ENCODE measurements at regions not wholly inside any gene's neighbourhood (a gene's known extent, or its start where the extent isn't known, plus 50 kb on each side); places are given as distances from the start of the nearest gene placed in this dataset.
"Not testable (repeated sequence)": the region's sequence is repeated elsewhere in the genome, so short reads cannot be mapped to it uniquely, and the experiment has no call there.

GRCh38 chr2:77864426-77864825 is 342.2 kb upstream of the LRRTM4 start:
- Mint-ChIP-seq H3K36me3 (no peaks in the 10 kb centered on the region), H3K4me1 (no peaks in the 10 kb centered on the region), H3K4me3 (no peak overlapping the region), H3K27ac (no peak overlapping the region), H3K27me3 (no peaks in the 10 kb centered on the region), H3K9me3 (no peaks in the 10 kb centered on the region)

GRCh38 chr2:77866661-77867060 is 344.5 kb upstream of the LRRTM4 start:
- no peak overlapping the region for H3K27ac Mint-ChIP-seq
- no peaks in the 10 kb centered on the region for H3K4me1 Mint-ChIP-seq
- H3K4me3 Mint-ChIP-seq: no peak overlapping the region
- H3K9me3 Mint-ChIP-seq: no peaks in the 10 kb centered on the region
- H3K27me3 Mint-ChIP-seq: no peaks in the 10 kb centered on the region
- H3K36me3 Mint-ChIP-seq: no peaks in the 10 kb centered on the region

- H3K36me3 Mint-ChIP-seq: no peaks in the 10 kb centered on the region
- H3K4me3 Mint-ChIP-seq: no peak overlapping the region
- H3K27ac Mint-ChIP-seq: no peak overlapping the region
- H3K4me1 Mint-ChIP-seq: no peaks in the 10 kb centered on the region
- no peaks in the 10 kb centered on the region for H3K27me3 Mint-ChIP-seq
- H3K9me3 Mint-ChIP-seq: no peaks in the 10 kb centered on the region
These were observed 345.0 kb upstream of the LRRTM4 start for GRCh38 chr2:77867146-77867545.

GRCh38 chr2:77873506-77873905 is 351.3 kb upstream of the LRRTM4 start:
- no peaks in the 10 kb centered on the region for H3K4me1 Mint-ChIP-seq
- no peaks in the 10 kb centered on the region for H3K27me3 Mint-ChIP-seq
- no peak overlapping the region for H3K4me3 Mint-ChIP-seq
- H3K36me3 Mint-ChIP-seq: no peaks in the 10 kb centered on the region
- peaks cover 16% of the 10 kb centered on the region for H3K9me3 Mint-ChIP-seq
- no peak overlapping the region for H3K27ac Mint-ChIP-seq

- H3K4me1 Mint-ChIP-seq, H3K36me3 Mint-ChIP-seq, H3K4me3 Mint-ChIP-seq, H3K27me3 Mint-ChIP-seq, H3K27ac Mint-ChIP-seq: not testable (repeated sequence)
- H3K9me3 Mint-ChIP-seq: peaks cover 16% of the 10 kb centered on the region
These were observed 378.0 kb upstream of the LRRTM4 start for GRCh38 chr2:77900211-77900610.

GRCh38 chr2:77910136-77910535 is 388.0 kb upstream of the LRRTM4 start:
- Mint-ChIP-seq H3K36me3 (no peaks in the 10 kb centered on the region), H3K27ac (no peak overlapping the region), H3K27me3 (no peaks in the 10 kb centered on the region), H3K4me1 (no peaks in the 10 kb centered on the region), H3K9me3 (peaks cover 14% of the 10 kb centered on the region), H3K4me3 (no peak overlapping the region)

GRCh38 chr2:77920838-77921366 is 398.7 kb upstream of the LRRTM4 start:
- Mint-ChIP-seq H3K4me3 (no peak overlapping the region), H3K36me3 (no peaks in the 10 kb centered on the region), H3K9me3 (peaks cover 5% of the 10 kb centered on the region)

GRCh38 chr2:77922567-77922966 is 400.4 kb upstream of the LRRTM4 start:
- Mint-ChIP-seq H3K27me3 (no peaks in the 10 kb centered on the region), H3K4me3 (no peak overlapping the region), H3K36me3 (no peaks in the 10 kb centered on the region), H3K27ac (no peak overlapping the region), H3K9me3 (peaks cover 5% of the 10 kb centered on the region), H3K4me1 (no peaks in the 10 kb centered on the region)

More at GRCh38 chr2:77920838-77921366, 398.7 kb upstream of the LRRTM4 start:
- Mint-ChIP-seq H3K4me1 (no peaks in the 10 kb centered on the region), H3K27ac (no peak overlapping the region), H3K27me3 (no peaks in the 10 kb centered on the region)

GRCh38 chr2:77937366-77937765 is 415.2 kb upstream of the LRRTM4 start:
- no peak overlapping the region for H3K27ac Mint-ChIP-seq
- no peaks in the 10 kb centered on the region for H3K4me1 Mint-ChIP-seq
- H3K9me3 Mint-ChIP-seq: peaks cover 15% of the 10 kb centered on the region
- H3K36me3 Mint-ChIP-seq: no peaks in the 10 kb centered on the region
- H3K27me3 Mint-ChIP-seq: no peaks in the 10 kb centered on the region
- no peak overlapping the region for H3K4me3 Mint-ChIP-seq

- Mint-ChIP-seq H3K4me1 (no peaks in the 10 kb centered on the region), H3K9me3 (peaks cover 12% of the 10 kb centered on the region), H3K36me3 (no peaks in the 10 kb centered on the region), H3K27me3 (no peaks in the 10 kb centered on the region), H3K4me3 (no peak overlapping the region), H3K27ac (no peak overlapping the region)
These were observed 416.3 kb upstream of the LRRTM4 start for GRCh38 chr2:77938462-77938861.

GRCh38 chr2:77939370-77939769 is 417.2 kb upstream of the LRRTM4 start:
- H3K27me3 Mint-ChIP-seq: no peaks in the 10 kb centered on the region
- H3K4me1 Mint-ChIP-seq: no peaks in the 10 kb centered on the region
- H3K9me3 Mint-ChIP-seq: peaks cover 8% of the 10 kb centered on the region
- H3K27ac Mint-ChIP-seq: no peak overlapping the region
- H3K4me3 Mint-ChIP-seq: no peak overlapping the region
- H3K36me3 Mint-ChIP-seq: no peaks in the 10 kb centered on the region

- H3K36me3 Mint-ChIP-seq: no peaks in the 10 kb centered on the region
- H3K4me3 Mint-ChIP-seq: no peak overlapping the region
- H3K27me3 Mint-ChIP-seq: no peaks in the 10 kb centered on the region
- H3K9me3 Mint-ChIP-seq: peaks cover 8% of the 10 kb centered on the region
- no peak overlapping the region for H3K27ac Mint-ChIP-seq
- H3K4me1 Mint-ChIP-seq: no peaks in the 10 kb centered on the region
These were observed 417.6 kb upstream of the LRRTM4 start for GRCh38 chr2:77939801-77940200.

GRCh38 chr2:77954931-77955330 is 432.8 kb upstream of the LRRTM4 start:
- peaks cover 15% of the 10 kb centered on the region for H3K9me3 Mint-ChIP-seq

GRCh38 chr2:77962943-77963342 is 440.8 kb upstream of the LRRTM4 start:
- H3K9me3 Mint-ChIP-seq: peaks cover 5% of the 10 kb centered on the region
- H3K27me3 Mint-ChIP-seq: no peaks in the 10 kb centered on the region
- no peaks in the 10 kb centered on the region for H3K4me1 Mint-ChIP-seq
- no peaks in the 10 kb centered on the region for H3K36me3 Mint-ChIP-seq
- H3K27ac Mint-ChIP-seq: no peak overlapping the region
- H3K4me3 Mint-ChIP-seq: no peak overlapping the region

More at GRCh38 chr2:77954931-77955330, 432.8 kb upstream of the LRRTM4 start:
- H3K27me3 Mint-ChIP-seq: no peaks in the 10 kb centered on the region
- no peak overlapping the region for H3K4me3 Mint-ChIP-seq
- H3K27ac Mint-ChIP-seq: no peak overlapping the region
- H3K4me1 Mint-ChIP-seq: no peaks in the 10 kb centered on the region
- peaks cover 1% of the 10 kb centered on the region for H3K36me3 Mint-ChIP-seq

- no peaks in the 10 kb centered on the region for H3K27me3 Mint-ChIP-seq
- H3K4me1 Mint-ChIP-seq: no peaks in the 10 kb centered on the region
- H3K9me3 Mint-ChIP-seq: peaks cover 21% of the 10 kb centered on the region
- no peak overlapping the region for H3K4me3 Mint-ChIP-seq
- no peaks in the 10 kb centered on the region for H3K36me3 Mint-ChIP-seq
- H3K27ac Mint-ChIP-seq: no peak overlapping the region
These were observed 455.4 kb upstream of the LRRTM4 start for GRCh38 chr2:77977471-77978063.

GRCh38 chr2:77995161-77995560 is 473.0 kb upstream of the LRRTM4 start:
- Mint-ChIP-seq H3K9me3 (no peaks in the 10 kb centered on the region), H3K27me3 (no peaks in the 10 kb centered on the region), H3K27ac (no peak overlapping the region), H3K4me1 (no peaks in the 10 kb centered on the region), H3K4me3 (no peak overlapping the region), H3K36me3 (no peaks in the 10 kb centered on the region)

GRCh38 chr2:77999376-77999775 is 477.2 kb upstream of the LRRTM4 start:
- Mint-ChIP-seq H3K27ac (no peak overlapping the region), H3K36me3 (no peaks in the 10 kb centered on the region), H3K4me1 (no peaks in the 10 kb centered on the region), H3K4me3 (no peak overlapping the region), H3K27me3 (no peaks in the 10 kb centered on the region), H3K9me3 (peaks cover 8% of the 10 kb centered on the region)
